Stimulated activated naive CD8-positive, alpha-beta T cell treated with anti-CD3 and anti-CD28 coated beads, Interleukin-15, Interleukin-2, amounts not matched to agents 100 ng/mL and 50 ng/mL, for 24 hours (primary cell): ENCODE measurements at regions not wholly inside any gene's neighbourhood (a gene's known extent, or its start where the extent isn't known, plus 50 kb on each side); places are given as distances from the start of the nearest gene placed in this dataset.
A peak's percentile ranks its signal among the peaks of the same experiment; 100 is the strongest.

ENCODE experiments used
- H3K27ac Mint-ChIP-seq: one replicate; pipeline ENCODE4 v1.8.0; 2021; ENCODE audit warnings: mild to moderate bottlenecking, mixed read lengths
- H3K27me3 Mint-ChIP-seq: one replicate; pipeline ENCODE4 v1.8.0; 2021; ENCODE audit warnings: mixed read lengths
- H3K36me3 Mint-ChIP-seq: one replicate; pipeline ENCODE4 v1.8.0; 2021; ENCODE audit warnings: low read depth, mixed read lengths
- H3K4me1 Mint-ChIP-seq: one replicate; pipeline ENCODE4 v1.8.0; 2021; ENCODE audit warnings: low read depth, mixed read lengths
- H3K4me3 Mint-ChIP-seq: one replicate; pipeline ENCODE4 v1.8.0; 2021; ENCODE audit warnings: mild to moderate bottlenecking, mixed read lengths
- H3K9me3 Mint-ChIP-seq: one replicate; pipeline ENCODE4 v1.8.0; 2021; ENCODE audit warnings: mixed read lengths

DNA sequence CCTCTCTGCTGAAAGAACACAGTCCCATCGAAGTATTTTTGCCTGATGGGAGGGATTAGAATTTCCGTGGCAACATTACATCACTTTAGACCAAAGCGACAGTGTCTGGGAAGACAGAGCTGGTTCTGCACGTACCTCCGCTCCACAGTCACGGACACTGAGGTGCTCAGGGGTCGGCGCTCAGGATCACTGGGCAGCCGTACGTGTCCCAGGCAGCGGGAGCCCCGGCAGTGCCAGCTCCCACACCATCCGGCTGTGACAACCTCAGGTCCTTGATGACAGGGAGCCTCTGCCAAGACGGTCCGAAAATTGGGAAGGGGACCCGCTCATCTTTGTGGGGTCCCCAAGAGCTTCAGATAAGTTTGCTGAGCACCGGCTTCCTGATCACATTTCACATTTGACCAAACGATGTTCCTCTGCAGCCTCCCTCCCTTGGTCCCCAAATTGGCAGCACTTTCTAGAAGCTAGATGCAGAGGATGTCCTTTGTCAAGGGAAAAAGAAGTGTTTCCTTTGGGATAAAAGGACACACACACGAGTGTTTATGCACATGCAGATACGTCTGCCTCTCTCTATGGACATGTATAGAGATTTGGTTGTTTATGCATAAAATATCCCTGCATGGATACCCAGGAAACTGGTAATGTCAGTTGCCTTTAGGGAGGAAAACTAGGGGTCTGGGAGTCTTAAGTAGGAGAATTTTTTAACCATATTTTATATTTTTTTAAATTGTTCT lies 61.6 kb upstream of the LINC01488 start:
- Mint-ChIP-seq H3K36me3 (peaks cover 4% of the 10 kb centered on the region), H3K4me1 (no peaks in the 10 kb centered on the region), H3K4me3 (no peak overlapping the region), H3K27me3 (peaks cover 11% of the 10 kb centered on the region), H3K9me3 (peaks cover 3% of the 10 kb centered on the region), H3K27ac (no peak overlapping the region)

DNA sequence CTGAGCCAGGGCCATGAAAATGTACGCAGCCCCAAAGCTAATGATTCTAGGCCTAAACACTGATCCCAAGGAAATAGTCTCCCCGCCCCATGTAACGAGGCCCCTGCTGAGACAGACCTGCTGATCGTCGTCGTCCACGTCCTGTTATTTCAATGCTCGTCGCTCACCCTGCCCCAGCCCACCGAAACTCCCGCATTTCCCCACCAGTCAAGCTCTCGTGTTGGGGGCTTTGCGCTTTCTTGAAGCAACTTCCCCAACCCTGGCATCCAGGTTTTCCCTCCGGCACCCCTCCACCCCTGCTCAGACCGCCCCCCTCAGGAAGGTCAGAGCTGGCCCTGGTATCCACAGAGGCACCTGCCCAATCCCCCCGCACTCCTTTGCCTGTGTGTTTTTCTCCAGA lies 58.8 kb upstream of the LINC01488 start:
- Mint-ChIP-seq H3K27ac (no peak overlapping the region), H3K27me3 (peaks cover 24% of the 10 kb centered on the region), H3K36me3 (peaks cover 5% of the 10 kb centered on the region), H3K4me3 (no peak overlapping the region), H3K4me1 (peaks cover 15% of the 10 kb centered on the region), H3K9me3 (peaks cover 8% of the 10 kb centered on the region)

DNA sequence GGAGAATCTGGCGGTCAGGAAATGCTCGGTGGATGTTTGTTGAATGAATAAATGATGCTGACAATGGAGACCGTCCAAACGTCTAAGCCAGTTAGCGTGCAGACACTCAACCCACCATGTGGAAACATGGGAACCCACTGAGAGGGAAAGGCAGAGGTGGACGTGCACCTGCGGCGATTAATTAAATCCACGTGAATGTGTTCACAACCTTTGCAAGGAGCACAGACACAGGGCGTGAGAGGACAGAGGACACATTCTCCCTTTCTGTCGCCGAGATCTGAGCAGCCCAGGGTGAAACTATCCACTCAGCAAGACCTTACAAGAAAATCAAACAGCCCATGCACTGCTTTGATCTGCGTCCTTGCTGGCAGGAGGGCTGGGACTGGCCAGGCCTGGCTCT lies 58.3 kb upstream of the LINC01488 start:
- no peak overlapping the region for H3K4me3 Mint-ChIP-seq
- peaks cover 15% of the 10 kb centered on the region for H3K4me1 Mint-ChIP-seq
- H3K27ac Mint-ChIP-seq, result no peak overlapping the region
- peaks cover 5% of the 10 kb centered on the region for H3K36me3 Mint-ChIP-seq
- H3K9me3 Mint-ChIP-seq, result peaks cover 8% of the 10 kb centered on the region
- peaks cover 27% of the 10 kb centered on the region for H3K27me3 Mint-ChIP-seq

DNA sequence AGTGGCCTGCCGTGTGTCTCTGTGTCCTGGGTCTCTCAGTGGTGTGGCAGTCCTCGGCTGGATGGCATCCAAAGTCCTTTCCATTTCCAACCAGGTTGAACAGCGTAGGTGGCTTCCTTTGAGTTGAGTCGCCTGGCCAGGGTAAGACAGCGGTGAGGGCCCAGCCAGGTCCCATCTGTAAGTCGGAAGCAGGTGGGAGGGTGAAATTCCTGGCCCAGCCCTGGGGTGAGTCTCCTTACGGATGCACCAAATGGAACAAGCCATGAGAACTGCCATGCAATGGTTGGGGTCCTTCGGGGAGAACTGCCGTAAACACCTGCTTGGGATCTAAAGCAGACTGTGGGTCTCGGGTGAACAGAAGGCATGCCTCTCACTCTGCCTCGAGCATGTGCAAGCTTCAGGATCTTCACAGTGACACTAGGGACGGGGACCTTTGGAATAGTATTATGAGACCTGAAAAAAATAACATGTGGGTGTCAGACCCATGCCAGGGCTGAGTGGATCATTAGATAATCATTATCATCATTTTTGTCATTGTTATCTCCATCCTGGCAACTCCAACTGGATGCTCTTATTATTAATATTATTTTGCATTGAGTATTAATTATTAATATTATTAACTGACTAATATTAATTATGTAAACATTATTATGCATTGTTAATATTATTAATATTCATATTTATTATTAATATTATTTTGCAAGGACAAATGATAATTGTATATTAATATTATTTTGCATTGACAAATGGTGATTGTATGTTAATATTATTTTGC lies 57.7 kb upstream of the LINC01488 start:
- Mint-ChIP-seq H3K36me3 (peaks cover 5% of the 10 kb centered on the region), H3K4me3 (no peak overlapping the region), H3K4me1 (peaks cover 15% of the 10 kb centered on the region), H3K9me3 (peaks cover 8% of the 10 kb centered on the region), H3K27ac (no peak overlapping the region), H3K27me3 (peaks cover 30% of the 10 kb centered on the region)

DNA sequence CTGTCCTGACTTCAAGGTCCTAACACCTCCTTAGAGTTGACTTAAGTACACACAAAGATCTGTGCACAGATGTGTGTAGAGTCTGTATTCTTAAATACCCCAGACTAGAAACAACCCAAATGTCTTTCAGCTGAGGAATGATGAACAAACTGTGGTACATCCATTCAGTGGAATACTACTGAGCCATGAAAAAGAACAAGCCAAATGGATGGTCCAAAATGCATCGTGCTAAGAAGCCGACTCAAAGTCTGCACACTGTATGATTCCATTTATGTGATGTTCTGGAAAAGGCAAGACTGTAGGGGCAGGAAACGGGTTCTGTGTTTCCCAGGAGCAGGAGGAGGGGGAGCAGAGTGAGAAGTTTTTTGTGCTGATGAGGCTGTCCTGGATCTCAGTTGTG lies 56.7 kb upstream of the LINC01488 start:
- Mint-ChIP-seq H3K4me3 (no peak overlapping the region), H3K4me1 (peaks cover 15% of the 10 kb centered on the region), H3K27ac (no peak overlapping the region), H3K36me3 (peaks cover 5% of the 10 kb centered on the region), H3K9me3 (peaks cover 8% of the 10 kb centered on the region), H3K27me3 (peaks cover 27% of the 10 kb centered on the region)

DNA sequence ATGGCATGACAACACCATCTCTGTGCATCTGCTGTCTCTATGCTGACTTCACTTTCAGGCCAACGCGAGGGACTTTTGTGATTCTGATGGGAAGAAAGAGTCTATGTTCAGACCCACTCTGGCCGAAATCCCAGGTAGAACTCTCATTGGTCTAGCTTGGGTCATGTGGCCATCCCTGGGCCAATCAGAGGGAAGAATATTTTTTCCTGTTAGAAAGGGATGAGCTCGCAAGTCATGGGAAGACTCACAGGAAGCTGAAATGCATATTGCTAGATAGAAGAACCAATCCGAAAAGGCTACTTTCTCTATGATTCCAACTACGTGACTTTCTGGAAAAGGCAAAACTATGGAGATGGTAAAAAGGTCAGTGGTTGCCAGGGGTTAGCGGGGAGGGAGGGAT lies 56.0 kb upstream of the LINC01488 start:
- H3K36me3 Mint-ChIP-seq, result peaks cover 5% of the 10 kb centered on the region
- peaks cover 8% of the 10 kb centered on the region for H3K9me3 Mint-ChIP-seq
- peaks cover 27% of the 10 kb centered on the region for H3K27me3 Mint-ChIP-seq
- H3K27ac Mint-ChIP-seq, result no peak overlapping the region
- H3K4me1 Mint-ChIP-seq, result peaks cover 15% of the 10 kb centered on the region
- H3K4me3 Mint-ChIP-seq, result no peak overlapping the region

DNA sequence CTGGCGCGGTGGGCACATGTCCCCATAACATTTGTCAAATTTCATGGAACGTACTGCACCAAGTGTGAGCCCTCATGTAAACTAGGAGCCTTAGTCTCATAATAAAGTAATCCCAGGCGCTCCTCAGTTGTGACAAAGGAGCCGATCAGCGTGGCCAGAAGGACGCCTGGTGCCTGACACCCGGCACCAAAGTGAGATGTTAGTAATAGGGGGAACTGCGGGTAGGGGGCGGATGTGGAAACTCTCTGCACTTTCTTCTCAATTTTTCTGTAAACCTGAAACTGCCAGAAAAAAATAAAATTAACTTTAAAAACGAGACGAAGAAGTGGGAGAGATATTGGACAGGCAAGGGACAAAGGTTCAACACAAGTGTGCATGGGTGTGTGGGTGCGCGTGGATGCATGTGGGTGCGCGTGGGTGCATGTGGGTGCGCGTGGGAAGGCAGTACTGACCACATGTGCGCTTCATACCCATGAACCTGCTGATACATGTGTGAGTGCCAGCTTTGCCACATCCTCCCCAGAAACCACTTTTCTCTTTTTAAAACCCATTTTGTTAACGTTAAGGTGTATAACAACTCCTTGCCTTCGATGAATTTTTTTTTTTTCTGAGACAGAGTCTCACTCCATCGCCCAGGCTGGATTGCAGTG lies 55.4 kb upstream of the LINC01488 start:
- Mint-ChIP-seq H3K9me3 (peaks cover 8% of the 10 kb centered on the region), H3K36me3 (peaks cover 5% of the 10 kb centered on the region), H3K4me1 (peaks cover 15% of the 10 kb centered on the region), H3K27ac (peak overlapping the region; percentile 75), H3K27me3 (peaks cover 27% of the 10 kb centered on the region), H3K4me3 (no peak overlapping the region)

DNA sequence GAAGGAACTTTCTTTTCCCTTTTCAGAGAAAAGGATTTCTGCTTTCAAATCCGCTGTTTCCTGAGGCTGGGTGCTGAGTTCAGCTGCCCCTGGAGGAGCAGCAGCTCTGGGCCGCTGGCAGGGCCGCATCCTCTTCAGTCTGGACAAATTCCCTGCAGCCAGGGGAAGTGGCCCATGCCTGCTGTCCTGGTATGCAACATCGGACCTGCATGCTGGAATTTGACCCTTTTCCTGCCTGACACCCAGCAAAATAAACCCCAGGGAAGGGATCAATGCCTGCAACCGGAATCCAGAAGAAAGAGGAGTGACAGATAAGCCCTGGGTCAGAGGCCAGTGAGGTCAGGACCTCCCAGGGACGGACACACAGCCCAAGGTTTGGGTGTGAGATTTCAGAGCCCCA lies 54.1 kb upstream of the LINC01488 start:
- no peak overlapping the region for H3K27ac Mint-ChIP-seq
- peaks cover 8% of the 10 kb centered on the region for H3K9me3 Mint-ChIP-seq
- H3K4me3 Mint-ChIP-seq, result no peak overlapping the region
- H3K36me3 Mint-ChIP-seq, result peaks cover 5% of the 10 kb centered on the region
- peaks cover 34% of the 10 kb centered on the region for H3K27me3 Mint-ChIP-seq
- H3K4me1 Mint-ChIP-seq, result peaks cover 15% of the 10 kb centered on the region

DNA sequence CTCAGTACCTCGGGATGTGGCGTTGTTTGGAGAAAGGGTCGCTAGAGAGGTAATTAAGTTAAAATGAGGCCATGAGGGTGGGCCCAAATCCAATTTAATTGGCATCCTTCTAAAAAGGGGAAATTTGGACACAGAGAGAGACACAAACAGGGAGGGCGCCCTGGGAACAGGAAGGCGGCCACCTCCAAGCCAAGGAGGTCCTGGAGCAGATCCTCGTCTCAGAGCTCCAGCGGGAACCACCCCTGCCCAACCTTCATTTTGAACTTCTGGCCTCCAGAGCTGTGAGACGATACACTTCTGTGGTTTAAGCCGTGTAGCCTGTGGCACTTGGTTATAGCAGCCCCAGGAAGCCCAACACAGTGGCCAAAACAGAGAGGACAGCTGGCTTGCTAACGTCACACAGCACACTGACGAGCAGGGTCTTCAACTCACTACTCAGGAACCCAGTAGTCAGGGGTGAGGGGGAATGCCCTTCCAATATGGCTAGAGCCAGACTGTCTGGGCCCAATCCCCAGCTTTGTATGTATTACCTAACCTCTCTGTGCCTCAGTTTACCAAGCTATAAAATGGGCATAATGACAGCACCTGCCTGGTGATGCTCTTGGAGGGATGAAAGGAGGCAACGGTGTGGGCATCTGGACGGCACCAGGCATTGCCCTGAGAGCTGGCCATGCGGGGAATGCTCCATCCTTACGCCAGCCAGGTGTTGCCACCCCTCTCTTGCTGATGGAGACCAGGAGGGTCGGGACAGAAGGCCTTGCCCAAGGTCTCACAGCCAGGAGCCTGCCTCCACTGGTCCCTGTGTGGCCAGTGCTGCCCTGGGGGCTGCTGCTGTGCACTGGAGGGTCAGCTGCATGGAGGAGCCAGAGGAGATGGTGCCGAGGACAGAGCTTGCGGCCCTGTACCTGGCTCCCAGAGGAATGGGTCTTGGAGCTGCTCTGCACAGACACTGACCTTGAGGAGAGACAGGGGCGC lies 53.3 kb upstream of the LINC01488 start:
- H3K4me3 Mint-ChIP-seq, result no peak overlapping the region
- peaks cover 8% of the 10 kb centered on the region for H3K9me3 Mint-ChIP-seq
- no peak overlapping the region for H3K27ac Mint-ChIP-seq
- peaks cover 15% of the 10 kb centered on the region for H3K4me1 Mint-ChIP-seq
- peaks cover 5% of the 10 kb centered on the region for H3K36me3 Mint-ChIP-seq
- H3K27me3 Mint-ChIP-seq, result peaks cover 35% of the 10 kb centered on the region

DNA sequence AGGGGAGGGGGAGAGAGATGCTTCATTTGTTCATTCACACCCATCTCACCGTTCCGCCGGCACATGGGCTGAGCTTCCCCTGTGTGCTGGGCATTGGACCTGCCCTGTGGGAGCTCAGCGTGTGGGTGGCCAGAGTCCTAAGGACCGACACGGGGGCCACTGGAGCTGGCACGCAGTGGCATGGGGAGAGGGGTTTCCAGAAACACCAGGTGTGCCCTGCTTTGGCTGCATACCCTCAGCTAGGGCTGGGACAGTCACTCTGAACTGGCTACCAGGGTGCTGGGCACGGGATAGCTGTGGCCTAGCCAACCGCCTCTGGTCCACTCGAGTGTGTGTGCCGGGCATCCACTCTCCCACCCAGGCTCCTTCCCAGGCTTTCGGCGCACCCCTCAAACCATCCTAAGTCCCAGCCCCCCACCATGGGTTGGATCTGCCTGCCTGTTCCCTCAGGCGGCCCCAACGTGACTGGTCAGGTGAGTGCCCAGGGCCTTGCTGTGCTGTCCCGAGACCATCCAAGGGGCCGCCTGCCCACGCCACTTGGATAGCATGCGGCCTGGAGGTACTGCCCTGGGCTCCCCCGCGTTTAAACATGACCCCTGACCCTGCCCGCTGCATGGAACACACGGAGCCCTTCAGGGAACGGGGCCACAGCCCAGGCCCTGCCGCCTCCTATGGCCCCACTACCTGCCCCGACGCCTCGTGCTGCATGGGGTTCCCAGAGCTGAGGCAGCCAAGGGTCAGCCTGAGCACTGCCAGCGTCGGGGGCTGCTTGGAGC lies 51.6 kb upstream of the LINC01488 start:
- peaks cover 4% of the 10 kb centered on the region for H3K9me3 Mint-ChIP-seq
- peaks cover 15% of the 10 kb centered on the region for H3K4me1 Mint-ChIP-seq
- no peak overlapping the region for H3K4me3 Mint-ChIP-seq
- H3K27me3 Mint-ChIP-seq, result peaks cover 33% of the 10 kb centered on the region
- no peaks in the 10 kb centered on the region for H3K36me3 Mint-ChIP-seq
- no peak overlapping the region for H3K27ac Mint-ChIP-seq

DNA sequence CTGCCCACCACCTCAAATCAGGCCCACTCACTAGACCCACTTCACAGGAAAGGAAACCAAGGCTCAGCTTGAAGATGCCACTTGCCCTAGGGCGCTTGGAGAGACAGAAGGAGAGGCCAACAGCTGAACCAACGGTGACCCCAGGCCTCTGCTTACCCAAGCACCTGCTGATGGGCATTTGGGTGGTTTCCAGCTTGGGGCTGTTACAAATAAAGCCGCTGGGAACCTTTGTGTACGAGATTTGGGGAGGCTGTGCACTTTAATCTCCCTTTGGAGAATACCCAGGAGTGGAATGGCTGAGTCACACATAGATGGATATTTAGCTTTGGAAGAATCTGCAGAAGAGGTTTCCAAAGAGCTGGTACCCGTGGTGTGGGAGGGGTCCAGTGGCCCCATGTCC lies 50.9 kb upstream of the LINC01488 start:
- Mint-ChIP-seq H3K4me3 (no peak overlapping the region), H3K27me3 (peaks cover 30% of the 10 kb centered on the region), H3K4me1 (peaks cover 10% of the 10 kb centered on the region), H3K9me3 (peaks cover under 1% of the 10 kb centered on the region), H3K36me3 (no peaks in the 10 kb centered on the region), H3K27ac (no peak overlapping the region)

DNA sequence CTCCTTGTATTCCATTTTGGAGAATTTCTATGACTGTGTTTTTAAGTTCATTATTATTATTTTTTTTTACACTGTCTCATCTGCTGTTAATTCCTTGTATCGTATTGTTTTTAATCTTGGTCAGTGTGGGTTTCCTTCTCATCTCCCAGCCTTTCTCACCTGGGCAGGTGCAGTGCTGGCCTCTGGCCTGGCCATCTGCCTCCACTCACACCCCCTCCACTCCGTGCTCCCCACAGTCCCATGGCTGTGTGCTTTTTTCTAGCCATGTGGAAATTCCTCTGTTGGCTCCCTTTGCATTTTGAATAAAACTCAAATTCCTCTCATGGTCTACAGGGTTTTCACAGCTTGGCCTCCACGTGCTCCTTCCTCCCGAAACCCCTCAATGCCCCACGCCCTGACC lies 50.3 kb upstream of the LINC01488 start:
- no peaks in the 10 kb centered on the region for H3K9me3 Mint-ChIP-seq
- no peaks in the 10 kb centered on the region for H3K36me3 Mint-ChIP-seq
- H3K27me3 Mint-ChIP-seq, result peaks cover 29% of the 10 kb centered on the region
- H3K27ac Mint-ChIP-seq, result no peak overlapping the region
- H3K4me1 Mint-ChIP-seq, result peaks cover 4% of the 10 kb centered on the region
- no peak overlapping the region for H3K4me3 Mint-ChIP-seq
